HEK293 (cell line): ENCODE measurements at regions not wholly inside any gene's neighbourhood (a gene's known extent, or its start where the extent isn't known, plus 50 kb on each side); places are given as distances from the start of the nearest gene placed in this dataset.

Experiments used
- CTCF ChIA-PET: fragments of 350-600 bp; formaldehyde crosslinking; extraction: SDS; loops from one replicate; lab custom pipeline; 2021; ENCODE audit warnings: antibody characterized with exemption; lab: Yijun Ruan, JAX
- POLR2A ChIA-PET: fragments of 300-600 bp; formaldehyde crosslinking; extraction: SDS; loops from one replicate; lab custom pipeline; 2020; ENCODE audit warnings: antibody characterized with exemption, inconsistent platforms; lab: Yijun Ruan, JAX
- H3K27ac ChIP-seq: fragments of 200-500 bp; sonication (Bioruptor generic); 2 replicates; pipeline ENCODE4 v1.5.1; 2014; ENCODE audit warnings: low read depth, low read length, control low read depth, inconsistent platforms; ENCODE audit errors: extremely low read depth
- H3K36me3 ChIP-seq, 2 experiments: fragments of 200-500 bp in 1 of 2; sonication (Bioruptor generic) in 1 of 2; 1 replicate in 1 of 2; 2 replicates in 1 of 2; pipeline ENCODE4 v1.5.1; 2014 to 2017; ENCODE audit warnings: inconsistent platforms in 2 of 2, low read length in 2 of 2; ENCODE audit not compliant: control insufficient read depth in 2 of 2, insufficient read depth in 1 of 2
- H3K4me1 ChIP-seq: fragments of 200-500 bp; sonication (Bioruptor generic); 2 replicates; pipeline ENCODE4 v1.5.1; 2014; ENCODE audit warnings: mild to moderate bottlenecking, low read length, inconsistent platforms; ENCODE audit not compliant: control insufficient read depth, insufficient read depth
- H3K4me3 ChIP-seq: 2 replicates; pipeline ENCODE4 v1.5.1; 2011; ENCODE audit warnings: low read depth, mild to moderate bottlenecking, control low read depth, low read length, moderate library complexity
- H3K9me3 ChIP-seq: fragments of 200-500 bp; sonication (Bioruptor generic); 2 replicates; pipeline ENCODE4 v1.5.1; 2014; ENCODE audit warnings: low read depth, low read length, inconsistent platforms; ENCODE audit not compliant: control insufficient read depth, insufficient read depth
- CTCF ChIP-seq: fragments of 450-650 bp; formaldehyde crosslinking; IDR thresholded peaks from 2 replicates; pipeline ENCODE4 v1.5.1; 2016; ENCODE audit warnings: missing biosample characterization, missing genetic modification characterization
- GLIS1 ChIP-seq: fragments of 450-650 bp; formaldehyde crosslinking; IDR thresholded peaks from 2 replicates; pipeline ENCODE4 v1.5.1; 2016; ENCODE audit warnings: missing biosample characterization, missing genetic modification characterization
- KLF8 ChIP-seq: fragments of 450-650 bp; formaldehyde crosslinking; IDR thresholded peaks from 2 replicates; pipeline ENCODE4 v1.5.1; 2016; ENCODE audit warnings: missing biosample characterization, missing genetic modification characterization
- KLF9 ChIP-seq: fragments of 450-650 bp; formaldehyde crosslinking; IDR thresholded peaks from 2 replicates; pipeline ENCODE4 v1.5.1; 2016; ENCODE audit warnings: missing biosample characterization, missing genetic modification characterization, low read depth
- PRDM1 ChIP-seq: fragments of 450-650 bp; formaldehyde crosslinking; IDR thresholded peaks from 2 replicates; pipeline ENCODE4; 2016; ENCODE audit warnings: missing biosample characterization, missing genetic modification characterization
- SETDB1 ChIP-seq: IDR thresholded peaks from one replicate; pipeline ENCODE4 v1.6.1; 2017; ENCODE audit warnings: mild to moderate bottlenecking, low read length, moderate library complexity, mixed read lengths; ENCODE audit not compliant: insufficient read length
- WT1 ChIP-seq: fragments of 450-650 bp; formaldehyde crosslinking; IDR thresholded peaks from 2 replicates; pipeline ENCODE4 v1.5.1; 2016; ENCODE audit warnings: missing biosample characterization, missing genetic modification characterization
- ZBTB10 ChIP-seq: fragments of 450-650 bp; formaldehyde crosslinking; IDR thresholded peaks from 2 replicates; pipeline ENCODE4 v1.5.1; 2016; ENCODE audit warnings: missing biosample characterization, missing genetic modification characterization
- ZFP3 ChIP-seq: fragments of 450-650 bp; formaldehyde crosslinking; IDR thresholded peaks from 2 replicates; pipeline ENCODE4 v1.5.1; 2016; ENCODE audit warnings: low read depth, missing biosample characterization, missing genetic modification characterization
- ZNF10 ChIP-seq: fragments of 450-650 bp; formaldehyde crosslinking; IDR thresholded peaks from 2 replicates; pipeline ENCODE4 v1.5.1; 2017; ENCODE audit warnings: missing biosample characterization, missing genetic modification characterization
- ZNF138 ChIP-seq: fragments of 450-650 bp; formaldehyde crosslinking; IDR thresholded peaks from 2 replicates; pipeline ENCODE4 v1.5.1; 2016; ENCODE audit warnings: missing biosample characterization, missing genetic modification characterization, borderline replicate concordance
- ZNF175 ChIP-seq: fragments of 450-650 bp; formaldehyde crosslinking; IDR thresholded peaks from 2 replicates; pipeline ENCODE4 v1.5.1; 2016; ENCODE audit warnings: missing biosample characterization, missing genetic modification characterization
- ZNF202 ChIP-seq: fragments of 450-650 bp; formaldehyde crosslinking; IDR thresholded peaks from 2 replicates; pipeline ENCODE4 v1.5.1; 2016; ENCODE audit warnings: missing biosample characterization, missing genetic modification characterization, borderline replicate concordance
- ZNF311 ChIP-seq: fragments of 450-650 bp; formaldehyde crosslinking; IDR thresholded peaks from 2 replicates; pipeline ENCODE4 v1.5.1; 2017; ENCODE audit warnings: missing biosample characterization, missing genetic modification characterization, borderline replicate concordance
- ZNF366 ChIP-seq: fragments of 450-650 bp; formaldehyde crosslinking; conservative IDR thresholded peaks from 2 replicates; pipeline ENCODE4 v1.5.1; 2016; ENCODE audit warnings: missing biosample characterization, missing genetic modification characterization
- ZNF558 ChIP-seq: fragments of 450-650 bp; formaldehyde crosslinking; IDR thresholded peaks from 2 replicates; pipeline ENCODE4 v1.5.1; 2016; ENCODE audit warnings: missing biosample characterization, missing genetic modification characterization
- ZNF621 ChIP-seq: fragments of 450-650 bp; formaldehyde crosslinking; IDR thresholded peaks from 2 replicates; pipeline ENCODE4 v1.5.1; 2017; ENCODE audit warnings: missing biosample characterization, missing genetic modification characterization
- ZNF623 ChIP-seq: fragments of 450-650 bp; formaldehyde crosslinking; IDR thresholded peaks from 2 replicates; pipeline ENCODE4 v1.5.1; 2016; ENCODE audit warnings: missing biosample characterization, missing genetic modification characterization
- ZNF654 ChIP-seq: fragments of 450-650 bp; formaldehyde crosslinking; IDR thresholded peaks from 2 replicates; pipeline ENCODE4 v1.5.1; 2016; ENCODE audit warnings: low read depth, missing biosample characterization, missing genetic modification characterization
- ZNF658 ChIP-seq: fragments of 450-650 bp; formaldehyde crosslinking; IDR thresholded peaks from 2 replicates; pipeline ENCODE4; 2016; ENCODE audit warnings: missing biosample characterization, missing genetic modification characterization
- ZNF76 ChIP-seq: fragments of 450-650 bp; formaldehyde crosslinking; IDR thresholded peaks from 2 replicates; pipeline ENCODE4; 2016; ENCODE audit warnings: low read depth, missing biosample characterization, missing genetic modification characterization, borderline replicate concordance
- ZNF837 ChIP-seq: fragments of 450-650 bp; formaldehyde crosslinking; IDR thresholded peaks from 2 replicates; pipeline ENCODE4 v1.5.1; 2016; ENCODE audit warnings: missing biosample characterization, missing genetic modification characterization
- TF ChIP-seq, protein P1 (sequence below): fragments of 450-650 bp; formaldehyde crosslinking; IDR thresholded peaks from 2 replicates; pipeline ENCODE4 v1.5.1; 2016; ENCODE audit warnings: missing biosample characterization, missing genetic modification characterization
- TF ChIP-seq, protein P2 (sequence below): fragments of 450-650 bp; formaldehyde crosslinking; IDR thresholded peaks from 2 replicates; pipeline ENCODE4 v1.5.1; 2016; ENCODE audit warnings: missing biosample characterization, missing genetic modification characterization
- TF ChIP-seq, protein P3 (sequence below): IDR thresholded peaks from 2 replicates; pipeline ENCODE4 v1.6.1; 2011; ENCODE audit warnings: mild to moderate bottlenecking, low read depth, low read length, borderline replicate concordance

GRCh38 chr6:153325661-153326060, 194.6 kb upstream of the RGS17 start:
- ChIA-PET CTCF (no interaction called here), POLR2A (no interaction called here)
- Histone ChIP-seq H3K36me3 (no peaks in the 10 kb centered on the region), H3K27ac (no peak overlapping the region), H3K4me1 (no peaks in the 10 kb centered on the region), H3K4me3 (no peak overlapping the region), H3K9me3 (no peaks in the 10 kb centered on the region)
- TF ChIP-seq, protein P1, sequence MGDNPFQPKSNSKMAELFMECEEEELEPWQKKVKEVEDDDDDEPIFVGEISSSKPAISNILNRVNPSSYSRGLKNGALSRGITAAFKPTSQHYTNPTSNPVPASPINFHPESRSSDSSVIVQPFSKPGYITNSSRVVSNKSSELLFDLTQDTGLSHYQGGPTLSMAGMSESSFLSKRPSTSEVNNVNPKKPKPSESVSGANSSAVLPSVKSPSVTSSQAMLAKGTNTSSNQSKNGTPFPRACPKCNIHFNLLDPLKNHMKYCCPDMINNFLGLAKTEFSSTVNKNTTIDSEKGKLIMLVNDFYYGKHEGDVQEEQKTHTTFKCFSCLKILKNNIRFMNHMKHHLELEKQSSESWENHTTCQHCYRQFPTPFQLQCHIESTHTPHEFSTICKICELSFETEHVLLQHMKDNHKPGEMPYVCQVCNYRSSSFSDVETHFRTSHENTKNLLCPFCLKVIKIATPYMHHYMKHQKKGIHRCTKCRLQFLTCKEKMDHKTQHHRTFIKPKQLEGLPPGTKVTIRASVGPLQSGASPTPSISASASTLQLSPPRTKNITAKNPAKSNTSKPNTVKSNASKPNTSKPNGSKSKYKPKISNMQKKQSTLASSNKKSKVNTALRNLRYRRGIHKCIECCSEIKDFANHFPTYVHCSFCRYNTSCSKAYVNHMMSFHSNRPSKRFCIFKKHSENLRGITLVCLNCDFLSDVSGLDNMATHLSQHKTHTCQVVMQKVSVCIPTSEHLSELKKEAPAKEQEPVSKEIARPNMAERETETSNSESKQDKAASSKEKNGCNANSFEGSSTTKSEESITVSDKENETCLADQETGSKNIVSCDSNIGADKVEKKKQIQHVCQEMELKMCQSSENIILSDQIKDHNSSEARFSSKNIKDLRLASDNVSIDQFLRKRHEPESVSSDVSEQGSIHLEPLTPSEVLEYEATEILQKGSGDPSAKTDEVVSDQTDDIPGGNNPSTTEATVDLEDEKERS (tag by site-specific recombination): no peak
- TF ChIP-seq ZNF202 (tag by site-specific recombination) (no peak), PRDM1 (tag by site-specific recombination) (no peak), KLF8 (tag by site-specific recombination) (no peak), ZNF658 (tag by site-specific recombination) (no peak), ZNF366 (tag by site-specific recombination) (no peak), ZNF138 (tag by site-specific recombination) (no peak), ZNF311 (tag by site-specific recombination) (no peak), ZBTB10 (no peak), ZNF10 (tag by site-specific recombination) (no peak), KLF9 (tag by site-specific recombination) (no peak), WT1 (tag by site-specific recombination) (no peak), ZNF623 (tag by site-specific recombination) (no peak), GLIS1 (tag by site-specific recombination) (no peak), ZNF837 (no peak), ZNF558 (tag by site-specific recombination) (no peak)

DNA sequence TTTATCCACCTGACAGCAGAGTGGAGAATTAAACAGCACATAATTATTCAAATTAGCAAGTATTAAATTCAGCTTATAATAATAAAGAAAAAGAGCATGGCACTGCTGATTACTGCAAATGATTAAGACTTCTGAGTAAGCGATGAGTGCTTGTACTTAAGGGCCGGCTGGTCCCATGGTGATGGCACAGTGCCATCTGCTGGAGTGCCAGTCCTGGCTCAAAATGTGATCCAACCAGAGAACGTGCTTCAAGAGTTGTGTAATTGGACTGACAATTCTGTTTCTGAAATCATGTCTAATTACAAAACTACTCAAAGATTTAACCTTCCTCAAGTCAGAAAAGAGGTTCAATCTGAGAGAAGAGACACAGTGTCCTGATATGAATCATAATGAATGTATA, 181.6 kb upstream of the RGS17 start:
- POLR2A ChIA-PET: no interaction called here
- Histone ChIP-seq H3K4me1 (no peaks in the 10 kb centered on the region), H3K36me3 (no peaks in the 10 kb centered on the region), H3K27ac (no peak overlapping the region), H3K4me3 (no peak overlapping the region), H3K9me3 (no peaks in the 10 kb centered on the region)
- TF ChIP-seq ZNF654 (tag by site-specific recombination) (peak; percentile 27; the same call in 1 of the 2 replicates), ZNF76 (tag by site-specific recombination) (no peak), ZNF175 (tag by site-specific recombination) (no peak), SETDB1 (no peak), ZNF202 (tag by site-specific recombination) (no peak), ZFP3 (tag by site-specific recombination) (no peak), CTCF (peak; percentile 54), ZNF621 (no peak)
- TF ChIP-seq, protein P2, sequence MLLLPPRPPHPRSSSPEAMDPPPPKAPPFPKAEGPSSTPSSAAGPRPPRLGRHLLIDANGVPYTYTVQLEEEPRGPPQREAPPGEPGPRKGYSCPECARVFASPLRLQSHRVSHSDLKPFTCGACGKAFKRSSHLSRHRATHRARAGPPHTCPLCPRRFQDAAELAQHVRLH: no peak
- TF ChIP-seq, protein P3, sequence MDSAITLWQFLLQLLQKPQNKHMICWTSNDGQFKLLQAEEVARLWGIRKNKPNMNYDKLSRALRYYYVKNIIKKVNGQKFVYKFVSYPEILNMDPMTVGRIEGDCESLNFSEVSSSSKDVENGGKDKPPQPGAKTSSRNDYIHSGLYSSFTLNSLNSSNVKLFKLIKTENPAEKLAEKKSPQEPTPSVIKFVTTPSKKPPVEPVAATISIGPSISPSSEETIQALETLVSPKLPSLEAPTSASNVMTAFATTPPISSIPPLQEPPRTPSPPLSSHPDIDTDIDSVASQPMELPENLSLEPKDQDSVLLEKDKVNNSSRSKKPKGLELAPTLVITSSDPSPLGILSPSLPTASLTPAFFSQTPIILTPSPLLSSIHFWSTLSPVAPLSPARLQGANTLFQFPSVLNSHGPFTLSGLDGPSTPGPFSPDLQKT: no peak
- CTCF ChIA-PET: interaction anchor here (0.6 to 2.1 kb wide), 7 partner anchors 9 to 799 kb away, joined by 3 to 10 read pairs (median 4); no protein-coding TSS in a partner anchor
